IPS-NIHi7 (cell line): ENCODE measurements at regions not wholly inside any gene's neighbourhood (a gene's known extent, or its start where the extent isn't known, plus 50 kb on each side); places are given as distances from the start of the nearest gene placed in this dataset.
"Not testable (repeated sequence)": the region's sequence is repeated elsewhere in the genome, so short reads cannot be mapped to it uniquely, and the experiment has no call there.

Experiments used
- DNase-seq: peaks from one replicate; pipeline ENCODE4 v3.0.0; 2012; ENCODE audit warnings: mixed read lengths; ENCODE audit errors: extremely low spot score

DNA sequence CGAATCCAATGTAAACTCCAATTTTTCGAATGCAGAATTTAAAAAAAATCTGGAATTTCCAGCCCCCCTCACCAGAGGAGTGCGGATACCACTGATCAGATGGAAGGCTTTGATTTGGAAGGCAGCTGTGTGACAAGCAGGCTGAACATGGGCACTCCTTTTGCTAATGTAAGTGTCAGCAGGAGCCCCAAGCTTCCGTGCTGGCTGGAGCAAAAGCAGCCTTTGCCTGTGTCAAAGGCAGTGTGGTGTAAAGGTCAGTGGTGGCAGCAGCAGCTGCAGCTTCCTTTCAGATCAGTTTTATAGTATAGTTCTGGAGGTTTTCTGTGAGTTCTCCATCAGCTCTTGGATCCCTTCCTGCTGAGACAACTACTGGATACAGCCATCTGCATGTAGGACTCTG lies 259.9 kb downstream of the CTH start:
- DNase-seq = peak; percentile 24

DNA sequence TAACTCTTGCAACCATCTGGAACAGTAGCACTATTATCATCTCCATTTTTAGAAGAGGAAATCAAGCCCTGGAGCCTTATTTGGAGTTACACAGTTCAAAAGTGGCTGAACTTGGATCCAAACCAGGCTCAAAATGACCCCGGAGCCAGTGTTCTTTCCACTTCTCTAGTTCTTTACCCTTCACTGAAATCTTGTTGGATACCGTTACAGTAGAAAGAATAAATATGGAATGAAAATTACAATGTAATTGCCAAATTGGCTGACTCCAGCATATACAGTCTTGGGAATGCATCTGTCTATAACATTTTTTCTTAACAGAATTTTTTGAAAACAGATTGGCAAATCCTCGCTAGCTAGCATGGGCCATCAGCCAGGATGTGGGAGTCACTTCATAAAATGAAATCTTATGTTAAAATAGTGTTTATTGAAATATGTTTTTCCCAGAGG lies 261.4 kb downstream of the CTH start:
- no peak for DNase-seq

DNA sequence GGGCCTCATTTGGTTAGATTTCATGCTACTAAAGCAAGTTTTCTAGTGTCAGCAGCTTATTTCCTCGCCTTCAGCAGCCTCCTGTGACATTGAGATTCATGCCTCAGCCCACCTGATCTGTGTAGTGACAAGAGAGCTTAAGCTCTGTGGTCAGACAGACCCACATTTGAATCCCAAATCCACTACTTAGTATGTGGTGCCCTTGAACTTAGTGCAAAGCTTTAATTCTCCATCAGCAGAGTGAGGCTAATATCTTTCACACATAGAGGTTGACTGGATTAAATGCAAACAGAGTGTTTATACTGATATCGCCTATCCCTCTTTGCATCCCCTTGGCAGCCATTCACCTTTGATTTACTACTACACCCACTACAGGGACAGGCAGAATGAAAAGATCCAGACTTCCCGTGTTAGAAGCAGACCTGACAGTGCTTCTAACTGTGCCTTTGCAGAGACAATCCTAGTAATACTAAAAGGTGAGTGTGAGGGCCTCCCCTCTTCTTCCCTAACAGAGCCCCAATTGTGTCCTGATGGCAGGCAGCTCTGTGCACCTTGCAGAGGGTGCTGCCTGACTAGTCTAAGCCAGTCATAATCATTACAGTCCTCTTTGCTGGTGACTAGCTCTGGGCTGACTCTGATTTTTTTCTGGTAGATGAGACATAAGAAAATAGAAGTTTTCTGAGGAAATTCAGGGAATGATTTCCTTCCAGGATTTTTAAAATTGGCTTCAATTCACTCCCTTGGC lies 264.0 kb downstream of the CTH start:
- no peak for DNase-seq

DNA sequence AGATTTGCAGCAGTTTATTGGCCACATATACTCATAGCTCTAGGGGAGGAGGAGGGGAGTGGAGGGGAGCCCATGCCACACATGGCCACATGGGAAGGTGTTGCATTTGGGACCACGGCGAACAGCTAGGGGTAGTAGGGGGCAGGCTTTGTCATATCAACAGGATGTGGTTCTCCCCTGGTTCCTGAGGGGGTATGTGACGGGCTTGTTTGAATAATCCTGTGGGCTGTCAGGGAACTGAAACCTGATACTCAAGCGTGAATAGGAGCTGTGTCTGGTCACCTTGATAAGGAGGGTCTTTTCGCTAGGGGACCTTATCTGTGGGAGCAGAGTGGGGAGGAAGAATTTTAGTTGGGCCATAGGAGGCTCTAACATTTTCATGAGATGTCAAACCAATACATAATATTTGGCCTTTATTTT lies 264.7 kb downstream of the CTH start:
- DNase-seq = peak; percentile 59

DNA sequence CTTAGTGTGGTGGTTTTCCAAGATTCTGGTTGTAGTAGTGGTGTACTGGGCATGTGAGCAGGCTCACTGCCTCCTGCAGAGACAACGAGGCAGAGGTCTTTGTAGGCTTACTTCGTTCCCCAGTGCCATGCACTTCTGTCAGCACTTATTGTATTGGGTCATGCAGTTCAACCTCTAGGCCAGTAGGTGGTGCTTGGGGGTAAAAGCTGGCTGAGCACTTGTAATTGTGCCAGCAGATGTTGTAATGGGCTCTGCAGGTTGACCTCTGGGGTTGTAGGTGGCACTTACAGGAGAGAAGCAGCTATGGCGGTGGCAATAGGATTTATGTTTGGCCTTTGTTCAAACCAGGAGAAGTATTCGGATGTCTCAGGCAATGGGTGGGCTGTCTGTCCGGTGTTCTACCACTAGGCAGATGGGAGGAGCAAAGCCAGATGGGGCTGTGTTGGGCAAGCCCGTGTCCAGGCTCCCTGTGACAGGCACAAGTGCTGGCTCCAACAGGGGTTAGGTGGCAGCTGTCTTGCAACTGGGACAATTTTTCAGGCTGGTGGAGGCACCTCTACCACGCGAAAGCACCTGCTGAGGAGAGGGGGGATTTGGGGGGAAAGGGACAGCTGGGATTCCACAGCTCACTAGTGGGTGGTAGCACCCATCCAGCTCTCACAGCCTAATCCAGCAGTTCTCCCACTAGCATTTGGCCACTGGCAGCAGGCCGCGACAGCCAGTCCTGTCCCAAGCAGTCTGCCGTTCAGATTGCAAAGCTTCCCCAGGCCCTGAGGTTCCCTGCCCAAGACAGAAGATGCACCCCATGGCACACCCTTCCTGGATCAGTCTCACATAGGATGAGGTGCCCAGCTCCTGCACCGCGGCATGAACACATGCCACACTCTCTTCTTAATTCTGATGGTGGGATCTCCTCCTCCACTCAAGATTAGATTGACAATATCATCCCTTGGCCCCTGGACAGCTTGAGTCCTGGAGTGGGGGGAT lies 274.5 kb downstream of the CTH start:
- peak; percentile 82 for DNase-seq

DNA sequence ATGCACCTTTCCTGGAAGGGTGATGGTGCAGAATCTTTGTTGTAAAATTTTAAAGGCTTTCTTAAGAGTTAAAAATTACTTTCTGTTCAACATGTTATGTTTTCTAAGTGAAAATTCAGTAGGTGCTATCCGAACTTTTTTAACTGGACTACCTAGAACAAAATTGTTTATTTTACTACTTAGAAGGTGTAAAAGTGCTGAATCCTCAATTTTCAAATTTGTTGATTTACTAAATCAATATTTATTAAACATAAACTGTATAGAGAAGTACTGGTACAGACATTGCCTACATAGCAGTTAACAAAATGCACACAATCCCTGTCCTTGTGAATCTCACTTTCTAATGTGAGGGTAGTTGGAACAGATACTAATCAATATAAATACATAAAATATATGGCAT lies 277.5 kb downstream of the CTH start:
- no peak for DNase-seq

DNA sequence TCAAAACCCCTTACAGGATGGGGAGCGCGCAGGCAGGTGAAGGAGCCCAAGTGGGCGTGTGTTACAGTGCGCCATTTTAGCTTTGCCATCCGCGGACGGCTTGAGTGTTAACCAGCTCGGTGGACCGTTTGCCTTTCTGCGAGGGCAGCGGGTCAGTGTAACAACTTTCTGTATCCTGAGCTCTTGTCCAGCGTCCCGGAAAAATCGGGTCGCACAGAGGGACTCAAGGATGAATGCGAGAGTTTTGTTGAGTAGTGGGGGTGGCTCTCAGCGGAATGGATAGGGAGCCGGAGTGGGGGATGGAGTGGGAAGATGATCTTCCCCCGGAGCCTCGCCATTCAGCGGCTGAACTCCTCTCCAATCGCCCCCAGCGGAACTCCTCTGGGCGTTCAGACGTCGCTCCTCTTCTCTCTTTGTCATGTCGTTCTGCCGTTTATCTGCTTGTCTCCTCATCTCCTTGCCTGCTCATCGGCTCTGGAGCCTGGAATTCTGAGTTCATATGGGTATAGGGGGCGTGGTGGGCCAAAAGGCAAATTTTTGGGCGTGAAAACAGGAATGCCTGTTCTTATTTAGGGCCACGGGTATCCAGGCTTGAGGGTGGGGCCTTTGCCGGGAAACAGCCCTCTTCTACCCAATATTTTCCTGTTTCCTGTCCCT lies 295.4 kb downstream of the CTH start:
- peak; percentile 35 for DNase-seq

DNA sequence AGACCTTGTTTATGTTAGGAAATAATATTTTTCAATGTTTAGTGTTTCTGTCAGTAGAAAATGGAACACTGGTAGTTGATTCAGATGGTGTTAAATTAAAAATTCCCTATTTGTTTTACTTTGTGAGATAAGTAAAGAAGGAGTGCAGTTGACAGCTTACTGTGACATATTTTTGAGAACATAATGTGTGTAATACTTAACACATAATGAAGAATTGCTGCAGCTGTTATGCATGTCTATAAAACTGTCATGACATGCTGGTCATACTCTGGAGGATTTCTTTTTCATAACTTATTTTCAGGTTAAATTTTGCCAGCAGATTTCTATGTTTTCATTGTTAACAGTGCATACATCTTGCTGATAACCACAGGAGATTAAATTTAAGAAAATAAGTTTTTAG lies 296.1 kb downstream of the CTH start:
- no peak for DNase-seq

DNA sequence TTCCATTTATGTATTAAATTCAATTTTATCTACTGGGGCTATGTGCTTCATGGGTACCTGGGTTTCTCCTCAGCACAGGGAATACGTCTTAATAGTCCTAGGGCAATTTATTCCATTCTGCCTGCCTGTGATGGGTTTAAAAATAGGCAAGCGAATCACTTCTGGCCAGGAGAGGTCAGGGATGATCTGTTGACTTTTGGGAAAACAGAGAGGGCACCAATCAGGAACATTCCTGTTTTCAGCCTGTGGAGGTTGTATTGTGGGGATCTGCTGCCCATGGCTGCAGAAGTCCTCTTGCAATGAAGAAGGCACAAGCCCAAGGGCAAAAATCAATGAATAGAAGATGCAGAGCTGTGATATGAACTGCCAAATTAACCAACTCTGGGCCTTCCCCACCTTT lies 303.1 kb downstream of the CTH start:
- peak; percentile 44 for DNase-seq

DNA sequence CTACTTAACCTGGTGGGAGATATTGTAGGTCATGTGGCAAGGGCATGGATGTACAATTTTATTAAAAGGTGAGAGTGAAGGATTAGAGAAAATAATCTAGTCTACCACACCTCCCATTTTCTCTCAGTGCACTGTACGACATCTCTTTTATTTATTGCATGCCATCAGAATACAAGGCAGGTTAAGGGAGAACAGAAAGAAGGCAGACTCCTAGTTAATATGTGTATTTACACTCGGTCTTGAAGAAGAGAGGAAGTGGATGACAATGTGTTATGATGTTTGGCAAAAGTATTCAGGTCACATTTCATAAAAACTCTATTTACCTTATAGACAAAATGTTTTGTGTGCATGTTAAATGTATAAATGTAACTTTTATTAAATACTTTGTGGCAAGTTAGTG lies 306.1 kb downstream of the CTH start:
- no peak for DNase-seq

DNA sequence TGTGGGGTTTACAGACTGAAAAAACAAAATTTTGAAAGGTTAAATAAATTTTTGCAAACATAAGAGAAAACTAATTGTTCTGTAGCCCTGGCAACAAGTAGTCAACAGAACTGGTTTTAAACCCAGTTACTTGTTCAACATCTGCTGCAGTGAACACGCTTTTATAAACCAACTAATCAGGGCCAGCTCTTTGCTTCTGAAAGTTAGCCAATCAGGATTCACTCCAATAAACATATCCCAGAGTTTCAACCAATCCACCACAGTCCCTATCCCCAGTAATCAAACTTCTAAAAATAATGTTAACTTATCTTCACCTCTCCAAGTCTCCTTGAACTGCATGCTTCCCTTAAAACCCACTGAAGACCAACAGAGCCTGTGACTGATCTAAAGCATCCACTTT lies 306.6 kb downstream of the CTH start:
- no peak for DNase-seq

DNA sequence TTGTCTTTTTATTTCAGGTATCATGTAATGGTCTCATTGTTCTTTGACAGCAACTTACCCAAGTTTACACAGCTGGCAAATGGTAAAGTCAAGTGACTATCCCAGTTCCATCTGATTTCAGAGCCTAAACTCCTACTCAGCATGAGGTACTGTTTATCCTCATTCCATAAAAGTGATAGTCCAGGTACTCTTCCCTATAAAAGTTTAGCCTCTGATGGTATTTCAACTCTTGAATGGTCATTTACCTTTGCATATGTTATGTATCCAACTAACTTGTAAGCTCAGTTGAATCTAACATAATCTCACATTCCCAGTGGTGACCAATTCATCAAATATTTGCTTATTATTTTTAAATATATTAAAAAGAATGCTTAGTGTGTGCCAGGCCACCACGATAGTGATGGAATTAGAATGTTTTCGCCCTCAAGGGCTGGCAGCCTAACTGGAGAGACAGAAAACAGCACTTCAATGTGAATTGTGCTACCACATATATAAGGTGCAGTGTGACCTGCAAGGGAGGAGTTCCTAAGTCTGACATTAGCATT lies 307.1 kb downstream of the CTH start:
- DNase-seq = no peak

DNA sequence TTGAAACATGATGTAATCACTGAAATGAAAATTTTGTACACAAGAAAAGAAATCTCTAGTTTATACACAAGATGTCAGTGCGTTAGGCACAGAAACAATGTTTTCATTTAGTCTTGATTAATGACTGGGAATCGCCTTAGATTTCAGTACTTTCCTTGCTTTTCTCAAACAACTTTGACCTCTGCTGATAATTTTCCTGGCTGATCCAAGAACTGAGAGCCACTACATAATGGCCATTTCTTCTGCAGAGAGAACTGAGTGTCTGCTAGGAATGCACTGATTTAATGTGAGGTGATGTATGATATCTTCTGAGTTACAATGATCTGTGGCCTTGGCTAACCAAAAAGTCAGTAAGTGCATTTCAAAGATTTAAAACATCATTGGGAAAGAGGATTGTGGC lies 308.1 kb downstream of the CTH start:
- no peak for DNase-seq

DNA sequence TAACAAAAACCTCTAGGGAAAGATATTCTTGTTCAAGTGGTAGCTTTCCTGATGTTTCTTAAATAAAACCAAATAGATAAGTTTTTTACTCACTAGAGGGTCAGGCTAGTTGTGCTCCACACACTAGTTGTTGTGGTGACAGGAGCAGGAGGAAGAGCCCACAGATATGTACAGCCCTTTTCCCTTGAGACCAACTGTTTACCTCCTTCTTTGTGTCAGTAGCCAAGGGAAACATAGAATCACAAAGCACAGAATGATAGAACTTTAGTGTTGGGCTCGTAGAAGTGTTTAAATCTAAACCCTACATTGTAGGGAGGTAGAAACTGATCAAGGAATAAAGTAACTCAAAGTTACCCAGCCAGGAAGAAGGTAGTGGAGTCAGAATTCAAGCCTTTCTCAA lies 309.0 kb downstream of the CTH start:
- DNase-seq = no peak

DNA sequence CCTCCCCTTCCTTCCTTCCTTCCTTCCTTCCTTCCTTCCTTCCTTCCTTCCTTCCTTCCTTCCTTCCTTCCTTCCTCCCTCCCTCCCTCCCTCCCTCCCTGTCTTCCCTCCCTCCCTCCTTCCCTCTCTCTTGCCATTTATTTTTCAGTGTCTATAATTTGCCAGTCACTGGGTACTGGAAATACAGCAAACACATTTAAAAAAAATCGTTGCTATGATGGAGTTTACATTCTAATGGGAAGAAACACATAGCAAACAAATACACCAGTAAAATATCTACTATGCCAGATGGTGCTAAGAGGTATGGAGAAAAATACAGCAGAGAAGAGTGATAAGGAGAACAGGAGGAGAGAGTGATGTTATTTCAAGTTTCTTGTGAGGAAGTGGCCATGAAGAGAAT lies 309.5 kb downstream of the CTH start:
- DNase-seq = no peak

DNA sequence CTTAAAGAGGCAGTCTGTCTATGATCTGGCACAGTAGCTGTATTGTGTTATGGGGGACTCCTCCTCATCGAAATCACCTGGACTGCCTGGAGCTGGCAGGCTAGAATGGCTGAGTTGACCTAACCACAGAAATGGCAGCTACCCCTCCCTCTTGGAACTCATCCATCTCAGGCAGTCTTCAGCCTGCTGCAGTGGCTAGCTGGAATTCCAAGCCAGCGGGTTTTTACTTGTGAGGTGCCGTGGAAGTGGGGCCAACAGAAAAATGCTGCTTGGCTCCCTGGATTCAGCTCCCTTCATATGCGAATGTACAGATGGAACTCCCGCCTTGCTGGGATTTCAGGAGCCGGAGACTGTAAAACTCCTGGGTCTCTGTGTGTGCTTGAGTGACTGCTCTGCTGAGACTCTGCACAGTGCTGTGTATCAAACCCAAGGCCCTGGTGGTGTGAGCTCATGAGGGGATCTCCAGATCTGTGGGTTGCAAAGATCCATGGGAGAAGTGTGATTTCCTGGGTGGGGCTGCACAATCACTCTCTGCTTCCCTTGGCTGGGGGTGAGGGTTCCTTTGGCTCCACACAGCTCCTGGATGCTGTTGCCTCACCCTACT lies 316.9 kb downstream of the CTH start:
- no peak for DNase-seq

DNA sequence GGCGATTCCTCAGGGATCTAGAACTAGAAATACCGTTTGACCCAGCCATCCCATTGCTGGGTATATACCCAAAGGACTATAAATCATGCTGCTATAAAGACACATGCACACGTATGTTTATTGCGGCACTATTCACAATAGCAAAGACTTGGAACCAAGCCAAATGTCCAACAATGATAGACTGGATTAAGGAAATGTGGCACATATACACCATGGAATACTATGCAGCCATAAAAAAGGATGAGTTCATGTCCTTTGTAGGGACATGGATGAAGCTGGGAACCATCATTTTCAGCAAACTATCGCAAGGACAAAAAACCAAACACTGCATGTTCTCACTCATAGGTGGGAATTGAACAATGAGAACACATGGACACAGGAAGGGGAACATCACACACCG lies 311.1 kb downstream of the PTGER3 start:
- not testable (repeated sequence) for DNase-seq

DNA sequence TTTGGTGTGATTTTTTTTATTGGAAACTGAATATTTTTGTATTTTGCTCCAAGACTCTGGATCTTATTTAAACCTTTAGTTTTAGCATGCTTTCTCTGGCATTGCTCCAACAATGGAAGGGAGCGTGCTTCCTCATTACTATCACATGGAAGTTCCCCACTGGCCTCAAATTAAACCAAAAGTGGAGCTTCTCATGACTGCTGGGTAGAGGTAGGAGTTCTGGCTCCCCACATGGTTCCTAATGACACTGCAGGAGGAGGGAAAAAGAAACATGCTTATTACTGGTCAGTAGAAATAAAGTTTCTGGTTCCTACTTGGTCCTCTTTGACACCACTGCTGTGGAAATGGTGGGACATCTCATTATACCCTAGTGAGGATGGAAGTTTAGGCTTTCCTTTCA lies 310.5 kb downstream of the PTGER3 start:
- no peak for DNase-seq

DNA sequence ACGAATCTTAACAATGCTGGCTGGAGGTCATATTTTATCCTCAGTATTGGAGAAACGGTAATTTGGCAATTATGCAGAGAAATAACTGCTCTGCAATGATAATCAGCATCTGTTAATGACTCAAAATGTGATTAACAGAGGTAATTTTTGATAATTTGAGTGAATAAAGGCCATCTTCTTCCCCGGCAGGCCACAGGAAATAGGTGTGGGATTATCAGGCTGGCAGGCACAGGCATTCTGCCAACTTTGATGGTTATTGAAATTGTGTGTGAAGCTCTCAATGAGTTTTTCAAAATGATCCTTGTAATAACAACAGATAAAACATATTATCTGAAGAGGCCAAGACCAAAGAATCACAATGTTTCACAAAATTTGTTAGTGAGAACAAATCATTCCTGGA lies 309.0 kb downstream of the PTGER3 start:
- no peak for DNase-seq

DNA sequence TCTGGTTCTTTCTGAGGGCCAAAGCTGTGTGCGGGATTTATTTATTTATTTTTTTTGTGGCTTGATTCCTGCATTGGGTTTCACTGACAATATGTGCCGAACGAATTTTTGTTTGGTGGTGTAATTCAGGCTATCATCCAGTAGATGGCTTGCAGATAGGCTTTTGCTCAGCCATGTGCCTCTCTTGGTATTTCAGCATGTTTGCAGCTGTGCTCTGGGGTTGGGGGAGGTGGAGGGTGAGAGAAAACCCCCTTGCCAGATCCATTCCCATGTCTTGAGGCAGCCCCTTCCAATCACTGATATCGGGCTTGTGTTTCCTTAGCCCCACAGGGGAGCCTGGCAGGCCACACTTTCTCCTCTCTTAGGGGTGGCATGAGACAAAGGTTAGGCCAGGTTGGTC lies 302.4 kb downstream of the PTGER3 start:
- peak; percentile 50 for DNase-seq

DNA sequence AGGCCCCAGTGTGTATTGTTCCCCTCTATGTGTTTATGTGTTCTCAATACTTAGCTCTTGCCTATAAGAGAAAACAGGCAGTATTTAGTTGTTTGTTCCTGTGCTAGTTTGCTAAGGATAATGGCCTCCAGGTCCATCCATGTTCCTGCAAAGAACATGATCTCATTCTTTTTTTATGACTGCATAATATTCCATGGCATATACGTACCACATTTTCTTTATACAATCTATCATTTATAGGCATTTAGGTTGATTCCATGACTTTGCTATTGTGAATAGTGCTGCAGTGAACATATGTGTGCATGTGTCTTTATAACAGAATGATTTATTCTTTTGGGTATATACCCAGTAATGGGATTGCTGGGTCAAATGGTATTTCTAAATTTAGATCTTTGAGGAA lies 301.6 kb downstream of the PTGER3 start:
- not testable (repeated sequence) for DNase-seq

DNA sequence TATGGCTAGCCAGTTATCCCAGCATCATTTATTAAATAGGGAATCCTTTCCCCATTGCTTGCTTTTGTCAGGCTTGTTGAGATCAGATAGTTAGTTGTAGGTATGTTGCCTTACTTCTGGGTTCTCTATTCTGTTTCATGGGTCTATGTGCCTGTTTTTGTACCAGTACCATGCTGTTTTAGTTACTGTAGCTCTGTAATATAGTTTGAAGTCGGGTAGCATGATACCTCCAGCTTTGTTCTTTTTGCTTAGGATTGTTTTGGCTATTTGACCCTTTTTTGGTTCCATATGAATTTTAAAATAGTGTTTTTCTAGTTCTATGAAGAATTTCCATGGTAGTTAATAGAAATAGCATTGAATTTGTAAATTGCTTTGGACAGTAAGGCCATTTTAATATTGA lies 300.5 kb downstream of the PTGER3 start:
- not testable (repeated sequence) for DNase-seq
